Lower leg skin (tissue), 4 donors: ENCODE measurements at regions not wholly inside any gene's neighbourhood (a gene's known extent, or its start where the extent isn't known, plus 50 kb on each side); places are given as distances from the start of the nearest gene placed in this dataset.

ENCODE experiments used
- DNase-seq, 2 donors: peaks; one replicate each; pipeline ENCODE4 v3.0.0-alpha.2; 2019; ENCODE audit warnings: low spot score in 2 of 2
- H3K4me3 ChIP-seq: fragments of 200-600 bp; sonication (generic); 2 replicates; pipeline ENCODE4 v1.5.1; 2017; ENCODE audit warnings: mild to moderate bottlenecking, low read depth; ENCODE audit not compliant: poor library complexity, severe bottlenecking
- CTCF ChIP-seq, 3 donors: fragments of 450-650 bp; IDR thresholded peaks; one replicate each; pipeline ENCODE4 v1.5.1; 2016; ENCODE audit warnings: antibody characterized with exemption in 3 of 3, mild to moderate bottlenecking in 3 of 3, moderate library complexity in 2 of 3
- POLR2A ChIP-seq, 2 donors: fragments of 450-650 bp; IDR thresholded peaks; one replicate each; pipeline ENCODE4 v1.6.1; 2016 to 2017; ENCODE audit warnings: antibody characterized with exemption in 2 of 2, mild to moderate bottlenecking in 1 of 2, moderate library complexity in 1 of 2
- WGBS, 2 donors: methylation state at CpG; one replicate each; pipeline ENCODE4 v1.1.5; 2018; 5-methylcytosine and 5-hydroxymethylcytosine counted together
- intact Hi-C: fragments of 100-400 bp; cut with DNase I; formaldehyde crosslinking; loops from one replicate; pipeline ENCODE4 v1.15.0; 2023; ENCODE audit warnings: low total_unique reads

- no peak for TF ChIP-seq CTCF (IDR thresholded peaks at IDR 0.05)
- no peak for TF ChIP-seq POLR2A (IDR thresholded peaks at IDR 0.05)
- WGBS, 2 donors: 67 to 78% methylated on average over 3 of the region's 3 CpGs
- intact Hi-C loops: no loop called here
Measured at GRCh38 chr11:27777033-27777432, 76.8 kb upstream of the BDNF start.

DNA sequence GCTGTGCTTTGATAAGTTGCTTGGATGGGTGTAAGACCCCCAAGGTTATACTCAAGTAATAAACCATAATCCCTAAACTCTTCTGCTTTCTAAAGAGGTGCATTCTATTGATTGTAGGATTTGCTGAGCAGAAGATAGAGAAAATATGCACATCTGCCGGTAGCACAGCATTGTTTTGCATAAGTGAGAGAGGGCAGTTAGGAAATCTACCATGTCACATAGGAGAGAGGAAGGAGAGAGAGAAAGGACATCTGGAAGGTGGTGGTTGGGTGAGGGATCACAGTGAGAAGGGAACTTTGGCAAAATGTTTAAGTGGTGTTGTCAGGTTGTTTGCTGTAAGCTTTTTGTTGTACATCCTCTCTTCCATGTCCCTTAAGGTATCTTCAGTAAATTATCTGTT lies 73.6 kb upstream of the BDNF start:
- intact Hi-C loops: no loop called here
- WGBS, 2 donors: 67 to 80% methylated on average over 1 of the region's 1 CpG
- TF ChIP-seq POLR2A (IDR thresholded peaks at IDR 0.05) (no peak), CTCF (IDR thresholded peaks at IDR 0.05) (no peak)
- DNase-seq: no peak
- no peak overlapping the region for H3K4me3 ChIP-seq

More at GRCh38 chr11:27777033-27777432, 76.8 kb upstream of the BDNF start:
- no peak overlapping the region for H3K4me3 ChIP-seq
- DNase-seq: no peak

- no peak overlapping the region for H3K4me3 ChIP-seq
- DNase-seq: no peak
- no peak for TF ChIP-seq CTCF (IDR thresholded peaks at IDR 0.05)
- no peak for TF ChIP-seq POLR2A (IDR thresholded peaks at IDR 0.05)
- intact Hi-C loops: no loop called here
Measured at GRCh38 chr11:27771516-27771915, 71.3 kb upstream of the BDNF start.

GRCh38 chr11:27770576-27770975 lies 70.3 kb upstream of the BDNF start:
- no peak for DNase-seq
- no peak for TF ChIP-seq POLR2A (IDR thresholded peaks at IDR 0.05)
- TF ChIP-seq CTCF (IDR thresholded peaks at IDR 0.05): no peak
- H3K4me3 ChIP-seq: no peak overlapping the region
- 70 to 78% methylated on average over 4 of the region's 4 CpGs for WGBS, 2 donors
- intact Hi-C loops: no loop called here

DNA sequence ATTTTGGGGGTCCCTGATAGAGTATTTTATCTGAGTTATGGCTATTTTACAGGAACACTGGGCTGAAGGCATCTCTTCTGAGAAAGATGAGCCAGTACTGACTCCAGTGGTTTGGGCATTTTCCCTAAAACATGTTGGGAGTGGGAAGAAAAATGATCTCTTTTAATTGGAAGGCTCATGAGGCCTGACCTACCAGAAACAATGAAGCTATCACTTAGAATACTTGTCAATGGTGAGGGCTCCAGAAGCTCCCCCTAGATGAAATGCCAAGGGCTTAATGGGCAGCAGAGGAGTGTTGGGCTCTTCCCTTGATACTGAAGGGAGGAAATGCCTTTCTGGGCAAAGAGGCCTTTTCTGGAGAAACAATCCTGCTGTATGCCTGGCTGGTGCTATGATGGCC lies 63.5 kb upstream of the BDNF start:
- TF ChIP-seq CTCF (IDR thresholded peaks at IDR 0.05): no peak
- no peak for TF ChIP-seq POLR2A (IDR thresholded peaks at IDR 0.05)
- intact Hi-C loops: no loop called here
- H3K4me3 ChIP-seq: no peak overlapping the region
- DNase-seq: no peak

DNA sequence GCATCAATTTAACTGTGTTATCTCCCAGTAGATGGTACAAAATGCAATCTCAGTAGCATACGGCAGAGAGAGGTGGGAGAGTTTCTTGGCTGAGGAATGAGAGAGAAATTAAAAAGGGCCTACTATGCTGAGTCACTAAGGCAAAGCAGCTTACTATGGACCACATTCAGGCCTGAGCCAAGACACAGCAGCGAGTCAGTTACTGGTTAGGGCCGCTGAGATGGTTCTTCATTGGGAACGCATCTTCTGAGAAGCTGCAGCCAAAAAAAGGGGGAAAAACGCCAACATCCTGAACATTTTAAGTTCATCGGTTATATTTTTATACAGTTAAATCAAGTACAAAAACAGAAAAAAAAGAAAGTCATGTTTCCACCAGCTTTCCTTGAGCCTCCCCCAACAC lies 61.1 kb upstream of the BDNF start:
- H3K4me3 ChIP-seq: no peak overlapping the region
- WGBS, 2 donors: 73 to 76% methylated on average over 6 of the region's 6 CpGs
- DNase-seq: no peak
- TF ChIP-seq POLR2A (IDR thresholded peaks at IDR 0.05) (no peak), CTCF (IDR thresholded peaks at IDR 0.05) (no peak)
- intact Hi-C loops: no loop called here
